AG10803 (cell line): ENCODE measurements at regions not wholly inside any gene's neighbourhood (a gene's known extent, or its start where the extent isn't known, plus 50 kb on each side); places are given as distances from the start of the nearest gene placed in this dataset.

Experiments
- DNase-seq: peaks from one replicate; pipeline ENCODE4 v3.0.0; 2010; ENCODE audit warnings: low read depth
- H3K4me3 ChIP-seq: 2 replicates; pipeline ENCODE4 v1.5.1; 2011; ENCODE audit warnings: mild to moderate bottlenecking, low read length, control low read depth
- TF ChIP-seq, protein P1 (sequence below): conservative IDR thresholded peaks from 2 replicates; pipeline ENCODE4 v1.5.1; 2011; ENCODE audit warnings: mild to moderate bottlenecking, low read length, control low read depth, inconsistent platforms

DNA sequence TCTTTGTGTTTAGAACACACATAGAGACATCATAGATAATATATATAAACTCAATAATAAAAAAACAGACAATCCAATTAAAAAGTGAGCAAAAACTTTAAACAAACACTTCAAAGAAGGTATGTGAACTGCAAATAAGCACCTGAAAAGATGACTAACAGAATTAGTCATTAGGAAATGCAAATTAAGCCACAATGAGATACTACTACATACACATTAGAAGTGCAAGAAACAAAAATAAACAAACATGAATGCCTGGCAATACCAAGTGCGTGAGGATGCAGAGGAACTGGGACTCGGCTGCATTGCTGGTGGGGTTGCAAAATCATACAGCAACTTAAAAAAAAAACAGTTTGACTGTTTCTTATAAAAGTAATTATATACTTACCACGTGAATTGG, 799.0 kb downstream of the KCNJ2 start:
- TF ChIP-seq, protein P1, sequence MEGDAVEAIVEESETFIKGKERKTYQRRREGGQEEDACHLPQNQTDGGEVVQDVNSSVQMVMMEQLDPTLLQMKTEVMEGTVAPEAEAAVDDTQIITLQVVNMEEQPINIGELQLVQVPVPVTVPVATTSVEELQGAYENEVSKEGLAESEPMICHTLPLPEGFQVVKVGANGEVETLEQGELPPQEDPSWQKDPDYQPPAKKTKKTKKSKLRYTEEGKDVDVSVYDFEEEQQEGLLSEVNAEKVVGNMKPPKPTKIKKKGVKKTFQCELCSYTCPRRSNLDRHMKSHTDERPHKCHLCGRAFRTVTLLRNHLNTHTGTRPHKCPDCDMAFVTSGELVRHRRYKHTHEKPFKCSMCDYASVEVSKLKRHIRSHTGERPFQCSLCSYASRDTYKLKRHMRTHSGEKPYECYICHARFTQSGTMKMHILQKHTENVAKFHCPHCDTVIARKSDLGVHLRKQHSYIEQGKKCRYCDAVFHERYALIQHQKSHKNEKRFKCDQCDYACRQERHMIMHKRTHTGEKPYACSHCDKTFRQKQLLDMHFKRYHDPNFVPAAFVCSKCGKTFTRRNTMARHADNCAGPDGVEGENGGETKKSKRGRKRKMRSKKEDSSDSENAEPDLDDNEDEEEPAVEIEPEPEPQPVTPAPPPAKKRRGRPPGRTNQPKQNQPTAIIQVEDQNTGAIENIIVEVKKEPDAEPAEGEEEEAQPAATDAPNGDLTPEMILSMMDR: no peak
- DNase-seq: no peak

DNA sequence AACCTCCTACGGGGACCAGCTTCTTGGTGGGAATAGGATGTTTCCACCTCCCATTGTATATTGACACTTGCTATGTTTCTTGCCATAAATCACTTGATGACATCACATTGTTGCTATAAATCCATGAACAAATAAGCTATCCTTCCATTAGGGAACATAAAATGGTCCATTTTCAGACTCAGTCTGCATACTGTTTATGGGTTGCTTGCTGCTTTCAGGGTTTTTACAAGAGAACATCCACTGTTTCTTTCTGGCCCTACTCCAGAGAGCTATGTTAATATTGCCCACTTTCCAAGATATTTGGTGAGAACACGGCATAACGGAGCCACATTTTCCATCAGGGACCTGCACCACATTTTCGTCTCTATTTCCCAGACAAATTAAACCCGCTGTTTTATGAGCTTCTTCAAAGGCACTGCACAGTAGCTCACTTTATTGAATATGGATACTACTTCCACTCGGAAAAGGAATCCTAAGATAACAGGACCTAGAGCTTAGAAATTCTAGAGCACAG, 800.2 kb downstream of the KCNJ2 start:
- no peak overlapping the region for H3K4me3 ChIP-seq
- no peak for DNase-seq
- TF ChIP-seq, protein P1: no peak

More for the DNA sequence above, 799.0 kb downstream of the KCNJ2 start:
- H3K4me3 ChIP-seq: no peak overlapping the region

DNA sequence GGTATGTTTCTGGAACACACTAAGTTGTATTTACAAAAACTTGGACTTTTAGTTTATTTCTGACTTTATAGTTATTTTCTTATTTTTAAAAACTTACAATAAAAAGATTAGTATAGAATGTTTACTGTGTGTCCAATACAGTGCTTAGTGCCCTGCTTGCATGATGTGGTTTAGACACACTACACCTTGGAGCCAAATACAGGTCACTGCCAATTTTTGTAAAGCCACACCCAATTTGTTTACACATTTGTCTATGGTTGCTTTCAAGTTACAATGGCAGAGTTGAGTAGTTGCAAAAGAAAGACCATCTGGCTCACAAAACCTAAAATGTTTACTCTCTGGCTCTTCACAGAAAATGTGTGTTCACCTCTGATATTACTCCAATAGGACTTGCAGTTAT, 807.1 kb downstream of the KCNJ2 start:
- TF ChIP-seq, protein P1: no peak
- H3K4me3 ChIP-seq: no peak overlapping the region
- DNase-seq: no peak

DNA sequence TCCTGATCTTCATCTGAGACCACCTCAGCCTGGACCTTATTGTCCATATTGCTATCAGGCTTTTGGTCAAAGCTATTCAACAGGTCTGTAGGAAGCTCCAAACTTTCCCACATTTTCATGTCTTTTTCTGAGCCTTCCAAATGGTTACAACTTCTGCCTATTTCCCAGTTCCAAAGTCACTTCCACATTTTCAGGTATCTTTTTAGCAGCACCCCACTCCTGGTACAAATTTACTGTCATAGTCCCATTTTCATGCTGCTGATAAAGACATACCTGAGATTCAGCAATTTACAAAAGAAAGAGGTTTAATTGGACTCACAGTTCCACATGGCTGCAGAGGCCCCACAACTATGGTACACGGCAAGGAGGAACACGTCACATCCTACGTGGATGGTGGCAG, 815.5 kb downstream of the KCNJ2 start:
- TF ChIP-seq, protein P1: no peak
- no peak overlapping the region for H3K4me3 ChIP-seq
- no peak for DNase-seq

DNA sequence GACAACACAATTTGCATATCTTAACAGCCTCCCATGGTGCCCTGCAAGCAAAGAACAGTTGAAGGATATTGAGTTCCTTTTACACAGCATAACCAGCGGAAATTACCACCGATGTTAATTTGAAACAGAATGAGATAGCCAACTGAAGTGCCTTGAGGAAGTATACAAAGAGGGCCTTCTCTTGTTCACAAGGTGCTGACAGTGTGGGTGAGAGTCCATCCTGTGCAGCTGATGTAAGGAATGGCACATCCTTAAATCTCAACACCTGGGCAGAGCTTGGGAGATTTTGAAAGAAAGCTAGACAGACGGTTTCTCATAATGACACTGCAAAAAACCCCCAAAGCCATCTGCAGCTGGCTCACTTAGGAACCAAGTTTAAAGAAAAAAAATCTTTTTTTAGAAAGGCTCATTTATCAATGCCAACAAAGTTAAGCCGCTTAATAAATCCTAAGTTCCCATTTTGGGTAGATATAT, 818.6 kb downstream of the KCNJ2 start:
- H3K4me3 ChIP-seq: no peak overlapping the region
- TF ChIP-seq, protein P1: no peak
- no peak for DNase-seq

DNA sequence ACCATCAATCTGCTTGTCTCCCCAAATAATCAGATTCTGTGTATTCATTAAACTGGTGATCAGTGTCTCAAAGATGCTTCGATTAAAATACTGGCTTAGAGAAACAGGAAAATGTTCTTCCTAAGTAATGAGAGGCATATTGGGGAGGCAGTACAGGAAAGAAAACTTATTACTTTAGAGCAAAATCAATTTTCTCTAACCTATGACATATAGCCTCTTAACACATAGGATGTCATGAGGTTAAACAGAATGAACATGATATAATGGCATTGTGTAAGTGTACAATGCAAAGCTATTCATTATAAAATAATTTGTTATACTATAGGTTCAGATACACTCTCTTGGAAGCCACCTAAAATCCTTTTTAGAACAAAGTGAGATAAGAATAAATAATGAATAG, 819.3 kb downstream of the KCNJ2 start:
- TF ChIP-seq, protein P1: no peak
- no peak for DNase-seq
- no peak overlapping the region for H3K4me3 ChIP-seq

DNA sequence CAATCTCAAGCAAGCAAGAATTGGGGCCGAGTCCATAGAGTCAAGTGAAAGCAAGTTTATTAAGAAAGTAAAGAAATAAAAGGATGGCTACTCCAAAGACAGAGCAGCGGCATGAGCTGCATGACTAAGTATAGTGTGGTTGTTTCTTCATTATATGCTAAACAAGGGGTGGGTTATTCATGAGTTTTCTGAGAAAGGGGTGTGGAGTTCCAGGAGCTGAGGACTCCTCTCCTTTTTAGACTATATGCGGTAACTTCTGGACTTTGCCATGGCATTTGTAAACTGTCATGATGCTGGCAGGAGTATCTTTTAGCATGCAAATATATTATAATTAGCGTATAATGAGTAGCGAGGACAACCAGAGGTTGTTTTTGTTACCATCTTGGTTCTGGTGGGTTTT, 819.9 kb downstream of the KCNJ2 start:
- no peak overlapping the region for H3K4me3 ChIP-seq
- no peak for DNase-seq
- TF ChIP-seq, protein P1: no peak
